IMR-90 (cell line): ENCODE measurements at regions not wholly inside any gene's neighbourhood (a gene's known extent, or its start where the extent isn't known, plus 50 kb on each side); places are given as distances from the start of the nearest gene placed in this dataset.

Experiments used
- ATAC-seq: fragments of 200-7000 bp; cut with Tn5 transposase; 2 replicates; pipeline ENCODE4 v1.9.1; 2020; ENCODE audit warnings: low read depth, mild to moderate bottlenecking, moderate library complexity
- BruUV-seq: library from RNA; stranded (reverse); fragments of 400-500 nt; replicated peaks from 2 replicates; lab custom pipeline; 2021; lab: Mats Ljungman, UMichigan
- CTCF ChIA-PET: fragments of 300-600 bp; formaldehyde crosslinking; extraction: SDS; loops from one replicate; lab custom pipeline; 2021; ENCODE audit warnings: antibody characterized with exemption; lab: Yijun Ruan, JAX
- POLR2A ChIA-PET: fragments of 300-600 bp; sonication (Branson Sonifier 250); formaldehyde crosslinking; loops from one replicate; lab custom pipeline; 2022; ENCODE audit warnings: antibody characterized with exemption; ENCODE audit not compliant: unreplicated experiment; lab: Charles Lee
- DNase-seq: peaks from one replicate; pipeline ENCODE4 v3.0.0; 2013
- H2AFZ ChIP-seq: replicated peaks from 2 replicates; pipeline ENCODE3; 2013; ENCODE audit warnings: low read length, mild to moderate bottlenecking; ENCODE audit not compliant: poor library complexity
- H2AK5ac ChIP-seq: 2 replicates; pipeline ENCODE4 v1.6.1; 2013; ENCODE audit warnings: low read depth, low read length, inconsistent platforms
- H2AK9ac ChIP-seq: replicated peaks from 2 replicates; pipeline ENCODE3; 2013; ENCODE audit warnings: mild to moderate bottlenecking, low read depth, low read length, moderate library complexity; ENCODE audit not compliant: poor library complexity
- H2BK120ac ChIP-seq: 2 replicates; pipeline ENCODE4 v1.6.1; 2013; ENCODE audit warnings: low read depth, low read length, inconsistent platforms
- H2BK15ac ChIP-seq: 3 replicates; pipeline ENCODE4 v1.6.1; 2013; ENCODE audit warnings: low read depth, low read length, inconsistent platforms
- H2BK20ac ChIP-seq: 2 replicates; pipeline ENCODE4 v1.6.1; 2013; ENCODE audit warnings: low read depth, mild to moderate bottlenecking, inconsistent platforms, low read length, moderate library complexity
- H2BK5ac ChIP-seq: 2 replicates; pipeline ENCODE4 v1.6.1; 2013; ENCODE audit warnings: mild to moderate bottlenecking, low read depth, low read length, inconsistent platforms; ENCODE audit not compliant: poor library complexity, severe bottlenecking
- H3K14ac ChIP-seq: replicated peaks from 2 replicates; pipeline ENCODE4 v1.6.1; 2013; ENCODE audit warnings: low read depth, low read length, inconsistent platforms
- H3K18ac ChIP-seq: 2 replicates; pipeline ENCODE4 v1.6.1; 2013; ENCODE audit warnings: low read depth, low read length, control low read depth
- H3K23ac ChIP-seq: 2 replicates; pipeline ENCODE4 v1.6.1; 2013; ENCODE audit warnings: low read depth, low read length, inconsistent platforms
- H3K27ac ChIP-seq: 2 replicates; pipeline ENCODE4 v1.5.1; 2013; ENCODE audit warnings: mild to moderate bottlenecking, control low read depth, low read length; ENCODE audit not compliant: insufficient read depth
- H3K27me3 ChIP-seq: 2 replicates; pipeline ENCODE4 v1.6.1; 2013; ENCODE audit warnings: low read length; ENCODE audit not compliant: control insufficient read depth, insufficient read depth
- H3K36me3 ChIP-seq: 2 replicates; pipeline ENCODE4 v1.6.1; 2013; ENCODE audit warnings: low read length, mixed read lengths; ENCODE audit not compliant: control insufficient read depth, insufficient read depth
- H3K4ac ChIP-seq: 2 replicates; pipeline ENCODE4 v1.6.1; 2013; ENCODE audit warnings: low read depth, low read length, inconsistent platforms
- H3K4me1 ChIP-seq: 2 replicates; pipeline ENCODE4 v1.6.1; 2013; ENCODE audit warnings: low read length, mixed read lengths; ENCODE audit not compliant: control insufficient read depth, insufficient read depth
- H3K4me2 ChIP-seq: 2 replicates; pipeline ENCODE4 v1.6.1; 2013; ENCODE audit warnings: low read depth, mild to moderate bottlenecking, control low read depth, low read length, moderate library complexity
- H3K4me3 ChIP-seq: 2 replicates; pipeline ENCODE4 v1.5.1; 2013; ENCODE audit warnings: low read depth, mild to moderate bottlenecking, control low read depth, low read length, moderate library complexity; ENCODE audit not compliant: insufficient read depth
- H3K56ac ChIP-seq: 2 replicates; pipeline ENCODE4 v1.6.1; 2013; ENCODE audit warnings: low read length, inconsistent platforms; ENCODE audit not compliant: insufficient read depth; ENCODE audit errors: extremely low read depth
- H3K79me1 ChIP-seq, 2 experiments: 2 replicates each; pipeline ENCODE4 v1.6.1; 2013; ENCODE audit warnings: low read length in 2 of 2, inconsistent platforms in 1 of 2, low read depth in 1 of 2
- H3K9ac ChIP-seq: 2 replicates; pipeline ENCODE4 v1.6.1; 2013; ENCODE audit warnings: low read depth, low read length, control low read depth
- H3K9me1 ChIP-seq: 2 replicates; pipeline ENCODE4 v1.6.1; 2013; ENCODE audit warnings: low read length, inconsistent platforms; ENCODE audit not compliant: insufficient read depth
- H3K9me3 ChIP-seq: 2 replicates; pipeline ENCODE4 v1.6.1; 2013; ENCODE audit warnings: low read length; ENCODE audit not compliant: control insufficient read depth, insufficient read depth
- H4K20me1 ChIP-seq: 2 replicates; pipeline ENCODE4 v1.6.1; 2013; ENCODE audit warnings: low read length, inconsistent platforms; ENCODE audit not compliant: insufficient read depth
- H4K5ac ChIP-seq: 2 replicates; pipeline ENCODE4 v1.6.1; 2013; ENCODE audit warnings: mild to moderate bottlenecking, low read depth, low read length, control low read depth
- H4K8ac ChIP-seq, 2 experiments: 2 replicates each; pipeline ENCODE4 v1.6.1; 2013; ENCODE audit warnings: low read depth in 2 of 2, low read length in 2 of 2, control low read depth in 1 of 2, inconsistent platforms in 1 of 2
- H4K91ac ChIP-seq: 2 replicates; pipeline ENCODE4 v1.6.1; 2013; ENCODE audit warnings: low read depth, low read length, inconsistent platforms; ENCODE audit not compliant: insufficient read depth
- CEBPB ChIP-seq: IDR thresholded peaks from 2 replicates; pipeline ENCODE4 v1.6.1; 2012; ENCODE audit warnings: low read depth, low read length, improper control_type of control experiment
- CHD1 ChIP-seq: IDR thresholded peaks from 2 replicates; pipeline ENCODE4 v1.6.1; 2012; ENCODE audit warnings: low read depth, low read length, improper control_type of control experiment
- MAZ ChIP-seq: IDR thresholded peaks from 2 replicates; pipeline ENCODE4 v1.6.1; 2012; ENCODE audit warnings: low read depth, mild to moderate bottlenecking, low read length, improper control_type of control experiment, moderate library complexity, borderline replicate concordance
- MXI1 ChIP-seq: IDR thresholded peaks from 2 replicates; pipeline ENCODE4 v1.6.1; 2012; ENCODE audit warnings: low read depth, mild to moderate bottlenecking, low read length, moderate library complexity, borderline replicate concordance
- NFE2L2 ChIP-seq: fragments of 150-350 bp; IDR thresholded peaks from 2 replicates; pipeline ENCODE4 v1.6.1; 2016; ENCODE audit warnings: low read depth, mild to moderate bottlenecking, low read length
- POLR2A ChIP-seq: IDR thresholded peaks from 2 replicates; pipeline ENCODE4 v1.6.1; 2012; ENCODE audit warnings: mild to moderate bottlenecking, low read depth, low read length
- RAD21 ChIP-seq: IDR thresholded peaks from 2 replicates; pipeline ENCODE4 v1.6.1; 2012; ENCODE audit warnings: low read length, improper control_type of control experiment
- RCOR1 ChIP-seq: IDR thresholded peaks from 2 replicates; pipeline ENCODE4 v1.6.1; 2012; ENCODE audit warnings: mild to moderate bottlenecking, low read length, improper control_type of control experiment; ENCODE audit not compliant: insufficient replicate concordance
- RFX5 ChIP-seq: IDR thresholded peaks from 2 replicates; pipeline ENCODE4 v1.8.0; 2012; ENCODE audit warnings: low read depth, mild to moderate bottlenecking, low read length, moderate library complexity
- SMC3 ChIP-seq: fragments of 150-350 bp; IDR thresholded peaks from 2 replicates; pipeline ENCODE4 v1.6.1; 2016; ENCODE audit warnings: low read depth, mild to moderate bottlenecking, antibody characterized with exemption, low read length, moderate library complexity
- USF2 ChIP-seq: fragments of 150-350 bp; IDR thresholded peaks from 2 replicates; pipeline ENCODE4 v1.6.1; 2017; ENCODE audit warnings: mild to moderate bottlenecking, antibody characterized with exemption, low read length, low read depth
- WGBS, 2 experiments: methylation state at CpG; one replicate each; pipeline versions ENCODE4 v1.1.5 to v1.1.7; 2013; ENCODE audit warnings: missing lambda C conversion rate in 2 of 2; ENCODE audit not compliant: insufficient read length in 1 of 2; ENCODE audit errors: extremely low coverage in 2 of 2; 5-methylcytosine and 5-hydroxymethylcytosine counted together
- dilution Hi-C: fragments of 300-500 bp; cut with HindIII; formaldehyde crosslinking; loops from one replicate; pipeline ENCODE4 v1.14.3; 2018; ENCODE audit warnings: low sequenced_read_pairs; ENCODE audit not compliant: unreplicated experiment
- in situ Hi-C: fragments of 300-500 bp; cut with MboI; formaldehyde crosslinking; loops from 3 replicates; pipeline ENCODE4 v1.14.3; 2019; ENCODE audit warnings: low sequenced_read_pairs, inconsistent platforms, mixed read lengths
- intact Hi-C: fragments of 100-400 bp; cut with micrococcal nuclease; formaldehyde crosslinking; loops from 2 replicates; pipeline ENCODE4 v1.10.0; 2022
- TF ChIP-seq, protein P1 (sequence below): fragments of 150-350 bp; IDR thresholded peaks from 2 replicates; pipeline ENCODE4 v1.6.1; 2016; ENCODE audit warnings: low read depth, mild to moderate bottlenecking, low read length, moderate library complexity, borderline replicate concordance

DNA sequence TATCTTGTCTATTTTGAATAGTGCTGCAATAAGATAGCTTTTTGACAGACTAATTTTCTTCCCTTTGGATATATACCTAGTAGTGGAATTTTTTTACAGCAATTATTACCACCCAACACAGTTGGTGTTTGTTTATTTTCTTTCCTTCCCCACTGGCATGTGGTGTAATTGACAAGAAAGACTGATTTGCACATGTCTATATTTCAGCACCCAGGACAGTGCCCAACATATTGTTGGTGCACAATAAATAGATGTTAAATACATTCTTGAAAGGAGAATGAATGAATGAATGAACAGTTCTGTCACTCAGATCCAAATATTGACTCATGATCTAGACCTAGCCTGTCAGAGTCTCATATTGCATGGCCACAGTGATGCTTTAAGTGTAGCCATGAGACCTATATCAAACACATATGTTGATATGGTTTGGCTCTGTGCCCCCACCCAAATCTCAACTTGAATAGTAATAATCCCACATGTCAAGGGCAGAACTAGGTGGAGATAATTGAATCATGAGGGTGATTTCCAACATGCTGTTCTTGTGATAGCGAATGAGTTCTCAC, 538.2 kb downstream of the NYAP2 start:
- Histone ChIP-seq H3K18ac (no peak overlapping the region), H4K8ac (no peak overlapping the region), H3K27ac (no peak overlapping the region), H4K5ac (no peak overlapping the region), H3K79me1 (no peaks in the 10 kb centered on the region), H3K4me2 (no peak overlapping the region), H3K9ac (no peak overlapping the region), H3K4me1 (0 out of 2 replicates have a peak, but pooled peaks cover 2% of the 10 kb centered on the region), H3K23ac (no peak overlapping the region), H2BK20ac (no peak overlapping the region), H2AK5ac (no peak overlapping the region), H3K9me1 (no peaks in the 10 kb centered on the region), H3K4ac (no peak overlapping the region), H3K14ac (no peak overlapping the region), H3K4me3 (no peak overlapping the region), H2BK5ac (no peak overlapping the region), H3K56ac (no peak overlapping the region), H2AK9ac (no peak overlapping the region), H2BK120ac (no peak overlapping the region), H4K20me1 (no peaks in the 10 kb centered on the region), H2BK15ac (no peak overlapping the region), H4K91ac (no peak overlapping the region), H3K36me3 (no peaks in the 10 kb centered on the region), H3K9me3 (no peaks in the 10 kb centered on the region), H2AFZ (no peak overlapping the region), H3K27me3 (no peaks in the 10 kb centered on the region)
- dilution Hi-C loops, result no loop called here
- ChIA-PET POLR2A (no interaction called here), CTCF (interaction anchor here (0.5 kb wide), 1 partner anchor 1926 kb away, joined by 6 read pairs; no protein-coding TSS in a partner anchor)
- intact Hi-C loops, result no loop called here
- ATAC-seq, result no peak
- in situ Hi-C loops, result no loop called here
- no CpG with 5 or more reads among the region's 1 CpG for WGBS, 2 experiments
- DNase-seq, result peak; percentile 36
- BruUV-seq, result no TSS peak
- TF ChIP-seq, protein P1, sequence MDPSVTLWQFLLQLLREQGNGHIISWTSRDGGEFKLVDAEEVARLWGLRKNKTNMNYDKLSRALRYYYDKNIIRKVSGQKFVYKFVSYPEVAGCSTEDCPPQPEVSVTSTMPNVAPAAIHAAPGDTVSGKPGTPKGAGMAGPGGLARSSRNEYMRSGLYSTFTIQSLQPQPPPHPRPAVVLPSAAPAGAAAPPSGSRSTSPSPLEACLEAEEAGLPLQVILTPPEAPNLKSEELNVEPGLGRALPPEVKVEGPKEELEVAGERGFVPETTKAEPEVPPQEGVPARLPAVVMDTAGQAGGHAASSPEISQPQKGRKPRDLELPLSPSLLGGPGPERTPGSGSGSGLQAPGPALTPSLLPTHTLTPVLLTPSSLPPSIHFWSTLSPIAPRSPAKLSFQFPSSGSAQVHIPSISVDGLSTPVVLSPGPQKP, result no peak
- TF ChIP-seq MAZ (no peak), POLR2A (no peak), RFX5 (no peak), SMC3 (no peak), MXI1 (no peak), NFE2L2 (no peak), RCOR1 (no peak), CEBPB (no peak), USF2 (no peak), CHD1 (no peak), RAD21 (no peak)
